ENCODE measurements at regions not wholly inside any gene's neighbourhood (a gene's known extent, or its start where the extent isn't known, plus 50 kb on each side); places are given as distances from the start of the nearest gene placed in this dataset.
"Not testable (repeated sequence)": the region's sequence is repeated elsewhere in the genome, so short reads cannot be mapped to it uniquely, and the experiment has no call there.

DNA sequence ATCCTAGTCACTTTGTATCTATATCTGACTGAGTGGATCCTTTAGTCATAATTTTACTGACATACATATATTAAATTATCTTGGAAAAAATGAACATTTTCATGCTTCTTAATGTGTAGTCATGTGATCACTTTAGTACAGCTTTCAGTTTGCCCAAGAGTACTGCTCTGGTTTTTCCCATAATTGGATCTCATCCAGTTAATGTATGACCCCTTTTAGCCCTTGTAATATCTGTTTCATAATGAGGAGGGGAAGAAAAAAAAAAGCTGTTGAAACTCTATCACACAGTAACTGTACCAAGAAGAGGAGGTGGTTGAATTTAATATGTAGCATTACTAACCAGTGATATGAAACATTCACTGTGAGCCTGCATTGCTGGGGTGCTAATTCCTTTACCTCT, 328.7 kb downstream of the PTPRC start:
- no peak for DNase-seq

- DNase-seq, result no peak
Observed at GRCh38 chr1:198968866-198969265, 330.0 kb downstream of the PTPRC start.

DNA sequence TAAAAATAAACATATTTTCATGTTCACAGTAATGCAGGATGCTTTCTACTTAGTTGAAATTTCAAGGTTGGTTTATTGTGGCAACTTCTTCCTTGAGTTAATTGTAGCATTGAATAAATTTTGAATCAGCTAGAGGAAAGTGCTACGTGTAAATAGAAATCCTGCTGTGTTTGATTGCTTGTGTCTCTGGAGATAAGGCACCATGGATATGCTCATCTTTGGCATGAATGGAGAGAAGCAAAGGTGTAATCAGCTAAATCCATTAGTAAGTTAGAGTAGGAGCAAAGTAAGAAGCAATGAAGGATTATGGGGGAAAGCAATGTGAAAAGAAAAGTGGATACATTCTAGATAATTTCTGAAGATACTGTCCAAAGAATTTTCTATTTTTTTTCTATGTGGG, 331.1 kb downstream of the PTPRC start:
- DNase-seq, result no peak

DNA sequence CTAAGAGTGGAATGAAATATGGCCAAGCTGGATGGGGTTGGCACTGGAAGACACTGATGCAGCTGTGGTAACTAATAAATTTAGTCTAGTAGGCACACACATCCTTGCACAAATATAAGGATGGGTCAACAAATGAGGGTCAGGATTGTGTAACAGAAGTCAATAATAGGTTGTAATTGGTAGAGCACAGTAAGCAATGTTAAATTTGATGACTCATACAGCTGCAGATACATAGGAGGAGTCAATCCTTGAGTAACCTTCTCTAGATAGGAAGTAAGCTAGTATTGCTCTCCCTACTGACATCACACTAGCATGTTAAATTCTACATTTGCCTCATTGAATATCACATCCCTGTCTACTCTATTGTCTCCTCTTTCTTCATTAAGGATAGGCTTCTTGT, 332.1 kb downstream of the PTPRC start:
- DNase-seq, result no peak

- no peak for DNase-seq
Observed at GRCh38 chr1:198977909-198978308, 339.1 kb downstream of the PTPRC start.

- DNase-seq, result no peak
Observed at GRCh38 chr1:198978523-198978922, 339.7 kb downstream of the PTPRC start.

DNA sequence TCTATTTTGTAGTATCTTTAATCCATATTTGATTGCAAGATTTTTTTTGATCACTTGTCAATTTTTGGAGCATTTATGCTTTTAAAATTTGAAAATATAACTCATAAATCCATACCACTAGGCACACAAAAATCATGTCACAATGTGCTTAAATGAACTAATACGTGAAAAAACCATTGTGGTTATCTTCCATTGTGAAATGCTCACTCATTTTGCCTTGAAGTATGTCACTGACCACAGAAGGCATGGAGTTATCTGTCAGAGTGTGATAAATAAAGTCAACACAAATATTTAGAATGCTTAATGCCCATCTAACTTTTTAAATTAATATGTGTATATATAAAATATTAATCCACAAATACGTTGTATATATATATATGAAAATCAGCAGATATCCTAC, 347.2 kb downstream of the PTPRC start:
- no peak for DNase-seq

DNA sequence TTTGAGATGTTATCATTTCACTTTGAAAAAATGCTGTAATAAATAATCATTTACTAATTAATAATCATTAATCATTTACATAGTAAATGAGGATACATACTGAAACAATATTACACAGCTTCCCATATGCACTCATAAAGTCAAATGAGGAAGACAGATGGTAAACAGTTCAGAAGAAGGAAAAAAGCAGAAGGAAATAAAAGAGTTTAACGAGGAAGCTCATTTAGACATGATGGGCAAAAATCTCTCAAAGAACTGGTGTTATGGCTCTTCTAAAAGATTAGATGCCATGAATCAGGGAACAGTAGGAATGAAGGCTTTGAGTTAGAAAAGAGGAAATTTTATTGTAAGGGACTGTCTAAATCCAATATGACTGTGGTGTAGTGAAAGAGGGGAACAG, 347.6 kb downstream of the PTPRC start:
- DNase-seq, result no peak

DNA sequence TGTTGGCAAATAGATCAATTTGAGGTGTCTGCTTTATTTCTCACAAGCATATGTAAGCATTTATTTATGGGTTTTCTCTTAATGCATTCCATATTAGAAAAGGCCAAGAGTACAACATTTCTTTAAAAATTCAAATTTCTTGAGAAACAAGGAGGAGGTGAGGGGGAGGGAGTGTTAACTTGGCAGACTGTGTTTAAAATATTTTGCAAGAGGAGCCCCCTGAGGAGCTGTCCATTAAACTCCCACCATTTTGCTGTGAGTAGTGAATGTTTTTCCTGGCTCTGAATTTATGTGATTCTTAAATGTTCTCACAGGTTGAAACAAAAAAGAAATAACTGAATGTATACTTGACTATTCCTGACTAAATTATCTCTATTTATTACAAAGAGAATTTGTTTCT, 363.8 kb downstream of the PTPRC start:
- DNase-seq, result no peak

- no peak for DNase-seq
Observed at GRCh38 chr1:199007423-199007822, 368.6 kb downstream of the PTPRC start.

DNA sequence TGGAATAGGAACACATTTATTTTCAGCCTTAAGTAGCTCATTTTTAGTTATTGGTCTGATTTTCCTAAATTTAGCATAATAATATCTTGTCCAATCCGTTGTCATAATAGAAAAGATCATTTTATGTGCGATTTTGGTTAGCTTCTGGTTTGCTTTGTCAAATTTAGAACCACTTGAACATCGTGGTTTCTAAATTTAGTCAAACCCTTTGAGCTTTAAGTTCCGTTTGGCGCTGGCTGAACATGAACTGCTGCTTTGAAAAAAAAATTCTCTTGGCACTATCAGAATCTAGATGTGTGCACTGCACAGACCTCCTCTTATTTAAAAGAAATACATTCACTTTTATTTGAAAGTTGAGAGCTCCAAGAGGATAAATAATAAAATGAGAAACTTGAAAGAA, 370.6 kb downstream of the PTPRC start:
- peak in 1 of 56 donors; percentile 9 for DNase-seq

DNA sequence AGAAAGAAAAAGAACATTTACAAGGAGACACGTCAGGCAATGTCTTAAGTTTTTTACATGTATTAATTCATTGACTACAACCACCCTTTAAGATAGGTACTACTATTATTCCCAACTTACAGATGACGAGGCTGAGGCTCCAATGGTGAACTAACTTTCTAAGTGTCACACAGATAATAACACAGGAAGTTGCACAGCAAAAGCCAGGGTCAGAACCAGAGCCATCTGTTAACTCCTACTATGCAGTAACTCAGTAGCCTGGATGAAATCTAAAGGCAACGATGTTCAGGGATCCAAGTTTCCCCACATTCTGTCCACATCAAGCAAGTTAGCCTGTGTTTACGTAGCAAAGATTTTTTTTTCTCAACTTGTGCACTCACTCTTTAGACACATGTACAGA, 371.7 kb downstream of the PTPRC start:
- DNase-seq, result no peak

- no peak for DNase-seq
Observed at GRCh38 chr1:199010933-199011332, 372.1 kb downstream of the PTPRC start.

DNA sequence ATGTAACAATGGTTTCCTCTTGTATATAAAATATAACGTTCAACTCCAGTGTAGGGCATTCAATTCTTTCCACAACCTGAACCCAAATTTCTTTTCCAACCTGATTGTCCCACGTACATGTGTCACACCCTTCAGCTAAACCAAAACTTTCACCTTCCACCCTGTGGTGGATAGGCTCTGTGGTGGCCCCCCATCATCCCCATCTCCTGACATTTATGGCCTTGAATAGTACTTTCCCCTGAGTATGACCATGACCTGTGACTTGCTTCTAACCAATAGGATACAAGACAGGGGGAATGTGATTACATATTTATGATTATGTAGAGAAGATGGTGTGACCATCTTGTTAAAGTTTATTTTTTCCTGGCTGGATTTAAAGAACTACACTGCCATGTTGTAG, 377.0 kb downstream of the PTPRC start:
- no peak for DNase-seq

- DNase-seq, result no peak
Observed at GRCh38 chr1:199018471-199019135, 379.8 kb downstream of the PTPRC start.

- DNase-seq, result no peak
Observed at GRCh38 chr1:199020051-199020450, 381.2 kb downstream of the PTPRC start.

- no peak for DNase-seq
Observed at GRCh38 chr1:199020904-199021303, 382.1 kb downstream of the PTPRC start.

DNA sequence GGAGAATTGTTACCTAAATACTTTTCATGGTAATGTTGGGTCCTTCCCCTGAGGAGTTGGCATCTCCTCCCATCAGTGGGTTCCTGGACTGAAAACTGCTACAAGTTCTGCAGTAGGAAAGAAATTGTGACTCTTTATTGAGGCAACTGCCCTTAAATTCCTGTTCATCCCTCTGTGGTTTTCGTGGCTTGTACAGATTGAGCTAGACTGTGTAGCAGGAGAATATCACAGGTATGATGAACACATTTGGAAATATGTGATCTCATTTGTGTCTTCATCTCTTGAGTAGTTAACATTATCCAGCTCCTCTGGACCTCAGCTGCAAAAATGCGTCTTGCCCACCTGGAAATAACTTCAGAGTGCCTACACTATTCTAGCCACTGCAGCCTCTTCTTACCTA, 390.6 kb downstream of the PTPRC start:
- DNase-seq, result no peak

DNA sequence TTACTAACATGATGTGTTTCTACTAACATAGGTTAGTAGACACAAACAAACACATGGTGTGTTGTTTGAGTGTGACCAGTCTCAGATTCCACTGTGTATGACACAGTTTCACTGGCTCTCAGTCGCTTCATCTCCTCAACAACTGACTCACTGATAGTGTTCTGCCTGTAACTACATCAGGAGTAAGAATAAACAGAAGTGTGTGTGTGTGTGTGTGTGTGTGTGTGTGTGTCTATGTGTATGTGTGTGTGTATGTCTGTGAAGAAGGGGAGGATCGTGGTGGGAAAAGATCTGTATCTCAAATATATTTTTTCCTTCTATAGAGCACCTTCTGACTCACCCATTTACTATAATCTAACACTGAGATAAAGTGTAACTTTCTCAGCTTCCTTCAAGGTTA, 391.0 kb downstream of the PTPRC start:
- no peak for DNase-seq

DNA sequence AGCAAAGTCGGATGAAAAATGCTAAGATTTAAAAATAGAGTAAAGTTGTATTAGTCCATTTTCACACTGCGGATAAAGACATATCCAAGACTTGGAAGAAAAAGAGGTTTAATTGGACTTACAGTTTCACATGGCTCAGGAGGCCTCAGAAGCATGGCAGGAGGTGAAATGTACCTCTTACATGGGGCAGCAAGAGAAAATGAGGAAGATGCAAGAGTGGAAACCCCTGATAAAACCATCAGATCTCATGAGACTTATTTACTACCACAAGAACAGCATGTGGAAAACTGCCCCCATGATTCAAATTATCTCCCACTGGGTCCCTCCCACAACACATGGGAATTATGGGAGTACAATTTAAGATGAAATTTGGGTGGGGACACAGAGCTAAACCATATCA, 391.7 kb downstream of the PTPRC start:
- DNase-seq, result not testable (repeated sequence)

- DNase-seq, result not testable (repeated sequence)
Observed at GRCh38 chr1:199031170-199031569, 392.3 kb downstream of the PTPRC start.

GRCh38 chr1:199032479-199032878, 393.6 kb downstream of the PTPRC start:
- DNase-seq, result not testable (repeated sequence)

DNA sequence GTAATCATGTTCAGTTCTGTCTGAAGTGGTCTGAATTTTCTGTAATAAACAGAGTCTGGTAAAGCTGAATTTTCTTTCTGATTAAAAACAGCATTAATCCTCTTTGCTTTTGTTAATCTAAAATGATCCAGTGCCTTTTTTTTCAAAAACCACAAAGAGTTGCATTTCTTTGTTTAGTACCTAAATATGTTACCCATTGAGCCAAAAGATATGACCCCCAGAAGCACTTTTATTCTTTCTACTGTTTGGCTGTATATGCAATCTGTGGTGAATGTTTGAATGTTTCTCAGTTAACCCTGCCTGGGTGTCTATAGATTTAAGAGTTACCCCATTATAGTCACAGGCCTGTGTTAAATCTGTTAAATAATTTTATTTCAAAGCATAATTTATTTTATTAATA, 394.8 kb downstream of the PTPRC start:
- no peak for DNase-seq

- no peak for DNase-seq
Observed at GRCh38 chr1:199038156-199038555, 399.3 kb downstream of the PTPRC start.
